IMR-90 (cell line): ENCODE measurements at regions not wholly inside any gene's neighbourhood (a gene's known extent, or its start where the extent isn't known, plus 50 kb on each side); places are given as distances from the start of the nearest gene placed in this dataset.

ENCODE experiments used
- ATAC-seq: fragments of 200-7000 bp; cut with Tn5 transposase; 2 replicates; pipeline ENCODE4 v1.9.1; 2020; ENCODE audit warnings: low read depth, mild to moderate bottlenecking, moderate library complexity
- BruUV-seq: library from RNA; stranded (reverse); fragments of 400-500 nt; replicated peaks from 2 replicates; lab custom pipeline; 2021; lab: Mats Ljungman, UMichigan
- CTCF ChIA-PET: fragments of 300-600 bp; formaldehyde crosslinking; extraction: SDS; loops from one replicate; lab custom pipeline; 2021; ENCODE audit warnings: antibody characterized with exemption; lab: Yijun Ruan, JAX
- POLR2A ChIA-PET: fragments of 300-600 bp; sonication (Branson Sonifier 250); formaldehyde crosslinking; loops from one replicate; lab custom pipeline; 2022; ENCODE audit warnings: antibody characterized with exemption; ENCODE audit not compliant: unreplicated experiment; lab: Charles Lee
- DNase-seq: peaks from one replicate; pipeline ENCODE4 v3.0.0; 2013
- H2AFZ ChIP-seq: replicated peaks from 2 replicates; pipeline ENCODE3; 2013; ENCODE audit warnings: low read length, mild to moderate bottlenecking; ENCODE audit not compliant: poor library complexity
- H2AK5ac ChIP-seq: 2 replicates; pipeline ENCODE4 v1.6.1; 2013; ENCODE audit warnings: low read depth, low read length, inconsistent platforms
- H2AK9ac ChIP-seq: replicated peaks from 2 replicates; pipeline ENCODE3; 2013; ENCODE audit warnings: mild to moderate bottlenecking, low read depth, low read length, moderate library complexity; ENCODE audit not compliant: poor library complexity
- H2BK120ac ChIP-seq: 2 replicates; pipeline ENCODE4 v1.6.1; 2013; ENCODE audit warnings: low read depth, low read length, inconsistent platforms
- H2BK15ac ChIP-seq: 3 replicates; pipeline ENCODE4 v1.6.1; 2013; ENCODE audit warnings: low read depth, low read length, inconsistent platforms
- H2BK20ac ChIP-seq: 2 replicates; pipeline ENCODE4 v1.6.1; 2013; ENCODE audit warnings: low read depth, mild to moderate bottlenecking, inconsistent platforms, low read length, moderate library complexity
- H2BK5ac ChIP-seq: 2 replicates; pipeline ENCODE4 v1.6.1; 2013; ENCODE audit warnings: mild to moderate bottlenecking, low read depth, low read length, inconsistent platforms; ENCODE audit not compliant: poor library complexity, severe bottlenecking
- H3K14ac ChIP-seq: replicated peaks from 2 replicates; pipeline ENCODE4 v1.6.1; 2013; ENCODE audit warnings: low read depth, low read length, inconsistent platforms
- H3K18ac ChIP-seq: 2 replicates; pipeline ENCODE4 v1.6.1; 2013; ENCODE audit warnings: low read depth, low read length, control low read depth
- H3K23ac ChIP-seq: 2 replicates; pipeline ENCODE4 v1.6.1; 2013; ENCODE audit warnings: low read depth, low read length, inconsistent platforms
- H3K27ac ChIP-seq: 2 replicates; pipeline ENCODE4 v1.5.1; 2013; ENCODE audit warnings: mild to moderate bottlenecking, control low read depth, low read length; ENCODE audit not compliant: insufficient read depth
- H3K27me3 ChIP-seq: 2 replicates; pipeline ENCODE4 v1.6.1; 2013; ENCODE audit warnings: low read length; ENCODE audit not compliant: control insufficient read depth, insufficient read depth
- H3K36me3 ChIP-seq: 2 replicates; pipeline ENCODE4 v1.6.1; 2013; ENCODE audit warnings: low read length, mixed read lengths; ENCODE audit not compliant: control insufficient read depth, insufficient read depth
- H3K4ac ChIP-seq: 2 replicates; pipeline ENCODE4 v1.6.1; 2013; ENCODE audit warnings: low read depth, low read length, inconsistent platforms
- H3K4me1 ChIP-seq: 2 replicates; pipeline ENCODE4 v1.6.1; 2013; ENCODE audit warnings: low read length, mixed read lengths; ENCODE audit not compliant: control insufficient read depth, insufficient read depth
- H3K4me2 ChIP-seq: 2 replicates; pipeline ENCODE4 v1.6.1; 2013; ENCODE audit warnings: low read depth, mild to moderate bottlenecking, control low read depth, low read length, moderate library complexity
- H3K4me3 ChIP-seq: 2 replicates; pipeline ENCODE4 v1.5.1; 2013; ENCODE audit warnings: low read depth, mild to moderate bottlenecking, control low read depth, low read length, moderate library complexity; ENCODE audit not compliant: insufficient read depth
- H3K56ac ChIP-seq: 2 replicates; pipeline ENCODE4 v1.6.1; 2013; ENCODE audit warnings: low read length, inconsistent platforms; ENCODE audit not compliant: insufficient read depth; ENCODE audit errors: extremely low read depth
- H3K79me1 ChIP-seq, 2 experiments: 2 replicates each; pipeline ENCODE4 v1.6.1; 2013; ENCODE audit warnings: low read length in 2 of 2, inconsistent platforms in 1 of 2, low read depth in 1 of 2
- H3K9ac ChIP-seq: 2 replicates; pipeline ENCODE4 v1.6.1; 2013; ENCODE audit warnings: low read depth, low read length, control low read depth
- H3K9me1 ChIP-seq: 2 replicates; pipeline ENCODE4 v1.6.1; 2013; ENCODE audit warnings: low read length, inconsistent platforms; ENCODE audit not compliant: insufficient read depth
- H3K9me3 ChIP-seq: 2 replicates; pipeline ENCODE4 v1.6.1; 2013; ENCODE audit warnings: low read length; ENCODE audit not compliant: control insufficient read depth, insufficient read depth
- H4K20me1 ChIP-seq: 2 replicates; pipeline ENCODE4 v1.6.1; 2013; ENCODE audit warnings: low read length, inconsistent platforms; ENCODE audit not compliant: insufficient read depth
- H4K5ac ChIP-seq: 2 replicates; pipeline ENCODE4 v1.6.1; 2013; ENCODE audit warnings: mild to moderate bottlenecking, low read depth, low read length, control low read depth
- H4K8ac ChIP-seq, 2 experiments: 2 replicates each; pipeline ENCODE4 v1.6.1; 2013; ENCODE audit warnings: low read depth in 2 of 2, low read length in 2 of 2, control low read depth in 1 of 2, inconsistent platforms in 1 of 2
- H4K91ac ChIP-seq: 2 replicates; pipeline ENCODE4 v1.6.1; 2013; ENCODE audit warnings: low read depth, low read length, inconsistent platforms; ENCODE audit not compliant: insufficient read depth
- BHLHE40 ChIP-seq: fragments of 150-350 bp; IDR thresholded peaks from 2 replicates; pipeline ENCODE4 v1.6.1; 2016; ENCODE audit warnings: mild to moderate bottlenecking, low read depth, low read length
- CEBPB ChIP-seq: IDR thresholded peaks from 2 replicates; pipeline ENCODE4 v1.6.1; 2012; ENCODE audit warnings: low read depth, low read length, improper control_type of control experiment
- CTCF ChIP-seq: conservative IDR thresholded peaks from 2 replicates; pipeline ENCODE4 v1.5.1; 2012; ENCODE audit warnings: mild to moderate bottlenecking, low read depth, low read length, improper control_type of control experiment
- FOS ChIP-seq: fragments of 150-350 bp; IDR thresholded peaks from 2 replicates; pipeline ENCODE4 v1.6.1; 2016; ENCODE audit warnings: low read depth, low read length
- MAFK ChIP-seq: IDR thresholded peaks from 2 replicates; pipeline ENCODE4 v1.6.1; 2012; ENCODE audit warnings: low read depth, low read length, improper control_type of control experiment
- MXI1 ChIP-seq: IDR thresholded peaks from 2 replicates; pipeline ENCODE4 v1.6.1; 2012; ENCODE audit warnings: low read depth, mild to moderate bottlenecking, low read length, moderate library complexity, borderline replicate concordance
- POLR2A ChIP-seq: IDR thresholded peaks from 2 replicates; pipeline ENCODE4 v1.6.1; 2012; ENCODE audit warnings: mild to moderate bottlenecking, low read depth, low read length
- RAD21 ChIP-seq: IDR thresholded peaks from 2 replicates; pipeline ENCODE4 v1.6.1; 2012; ENCODE audit warnings: low read length, improper control_type of control experiment
- RCOR1 ChIP-seq: IDR thresholded peaks from 2 replicates; pipeline ENCODE4 v1.6.1; 2012; ENCODE audit warnings: mild to moderate bottlenecking, low read length, improper control_type of control experiment; ENCODE audit not compliant: insufficient replicate concordance
- SMC3 ChIP-seq: fragments of 150-350 bp; IDR thresholded peaks from 2 replicates; pipeline ENCODE4 v1.6.1; 2016; ENCODE audit warnings: low read depth, mild to moderate bottlenecking, antibody characterized with exemption, low read length, moderate library complexity
- WGBS, 2 experiments: methylation state at CpG; one replicate each; pipeline versions ENCODE4 v1.1.5 to v1.1.7; 2013; ENCODE audit warnings: missing lambda C conversion rate in 2 of 2; ENCODE audit not compliant: insufficient read length in 1 of 2; ENCODE audit errors: extremely low coverage in 2 of 2; 5-methylcytosine and 5-hydroxymethylcytosine counted together
- dilution Hi-C: fragments of 300-500 bp; cut with HindIII; formaldehyde crosslinking; loops from one replicate; pipeline ENCODE4 v1.14.3; 2018; ENCODE audit warnings: low sequenced_read_pairs; ENCODE audit not compliant: unreplicated experiment
- in situ Hi-C: fragments of 300-500 bp; cut with MboI; formaldehyde crosslinking; loops from 3 replicates; pipeline ENCODE4 v1.14.3; 2019; ENCODE audit warnings: low sequenced_read_pairs, inconsistent platforms, mixed read lengths
- intact Hi-C: fragments of 100-400 bp; cut with micrococcal nuclease; formaldehyde crosslinking; loops from 2 replicates; pipeline ENCODE4 v1.10.0; 2022

- no peak for TF ChIP-seq CEBPB
- TF ChIP-seq RAD21 = no peak
- TF ChIP-seq RCOR1 = no peak
- TF ChIP-seq SMC3 = no peak
- no peak for TF ChIP-seq MXI1
- no peak for TF ChIP-seq MAFK
- TF ChIP-seq CTCF = no peak
- no peak for TF ChIP-seq BHLHE40
- no peak for TF ChIP-seq POLR2A
- no peak for TF ChIP-seq FOS
- Histone ChIP-seq H2AK5ac (no peak overlapping the region), H2BK15ac (no peak overlapping the region), H2AFZ (no peak overlapping the region), H3K4me1 (no peaks in the 10 kb centered on the region), H3K4me3 (no peak overlapping the region), H3K14ac (no peak overlapping the region), H2BK120ac (no peak overlapping the region), H3K9ac (no peak overlapping the region), H3K79me1 (no peaks in the 10 kb centered on the region), H3K36me3 (no peaks in the 10 kb centered on the region), H3K4ac (no peak overlapping the region), H4K20me1 (no peaks in the 10 kb centered on the region), H3K4me2 (no peak overlapping the region), H4K8ac (no peak overlapping the region), H4K91ac (no peak overlapping the region), H3K27me3 (no peaks in the 10 kb centered on the region), H3K27ac (no peak overlapping the region), H4K5ac (no peak overlapping the region), H3K56ac (no peak overlapping the region; the same call in 1 of the 2 replicates), H2BK5ac (no peak overlapping the region), H2AK9ac (no peak overlapping the region), H2BK20ac (no peak overlapping the region), H3K9me3 (no peaks in the 10 kb centered on the region), H3K9me1 (no peaks in the 10 kb centered on the region), H3K18ac (no peak overlapping the region), H3K23ac (no peak overlapping the region)
- dilution Hi-C loops = no loop called here
- POLR2A ChIA-PET = no interaction called here
- in situ Hi-C loops = no loop called here
- CTCF ChIA-PET = no interaction called here
- intact Hi-C loops = no loop called here
- DNase-seq (no peak), ATAC-seq (no peak)
- WGBS, 2 experiments = 83% methylated on average over 1 of the region's 12 CpGs; no CpG with 5 or more reads in 1 of the 2 experiments
- BruUV-seq = no TSS peak
Measured at GRCh38 chr13:40220299-40220935, 446.0 kb downstream of the FOXO1 start.
